ENCODE measurements at regions not wholly inside any gene's neighbourhood (a gene's known extent, or its start where the extent isn't known, plus 50 kb on each side); places are given as distances from the start of the nearest gene placed in this dataset.

DNA sequence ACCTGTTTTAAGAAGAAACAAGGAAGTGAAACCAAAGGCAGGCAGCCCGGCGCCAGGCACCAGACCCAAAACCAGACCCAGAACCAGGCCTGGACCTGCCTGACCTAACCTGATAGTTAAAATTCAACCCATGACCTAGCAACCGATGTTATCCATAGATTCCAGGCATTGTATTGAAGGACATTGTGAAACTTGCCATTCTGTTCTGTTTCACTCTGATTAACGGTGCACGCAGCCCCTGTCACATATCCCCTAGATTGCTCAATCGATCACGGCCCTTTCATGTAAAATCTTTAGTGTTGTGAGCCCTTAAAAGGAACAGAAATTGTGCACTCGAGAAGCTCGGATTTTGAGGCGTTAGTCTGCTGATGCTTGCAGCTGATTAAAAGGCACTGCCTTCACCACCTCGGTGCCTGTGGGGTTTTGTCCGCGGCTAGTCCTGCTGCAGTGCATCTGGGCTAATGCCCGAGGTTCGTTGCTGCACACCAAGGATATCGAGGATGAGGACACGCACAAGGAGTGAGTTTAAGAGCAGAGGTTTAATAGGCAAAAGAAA lies 262.5 kb upstream of the TMEM132C start:
- TF ChIP-seq, protein P1, sequence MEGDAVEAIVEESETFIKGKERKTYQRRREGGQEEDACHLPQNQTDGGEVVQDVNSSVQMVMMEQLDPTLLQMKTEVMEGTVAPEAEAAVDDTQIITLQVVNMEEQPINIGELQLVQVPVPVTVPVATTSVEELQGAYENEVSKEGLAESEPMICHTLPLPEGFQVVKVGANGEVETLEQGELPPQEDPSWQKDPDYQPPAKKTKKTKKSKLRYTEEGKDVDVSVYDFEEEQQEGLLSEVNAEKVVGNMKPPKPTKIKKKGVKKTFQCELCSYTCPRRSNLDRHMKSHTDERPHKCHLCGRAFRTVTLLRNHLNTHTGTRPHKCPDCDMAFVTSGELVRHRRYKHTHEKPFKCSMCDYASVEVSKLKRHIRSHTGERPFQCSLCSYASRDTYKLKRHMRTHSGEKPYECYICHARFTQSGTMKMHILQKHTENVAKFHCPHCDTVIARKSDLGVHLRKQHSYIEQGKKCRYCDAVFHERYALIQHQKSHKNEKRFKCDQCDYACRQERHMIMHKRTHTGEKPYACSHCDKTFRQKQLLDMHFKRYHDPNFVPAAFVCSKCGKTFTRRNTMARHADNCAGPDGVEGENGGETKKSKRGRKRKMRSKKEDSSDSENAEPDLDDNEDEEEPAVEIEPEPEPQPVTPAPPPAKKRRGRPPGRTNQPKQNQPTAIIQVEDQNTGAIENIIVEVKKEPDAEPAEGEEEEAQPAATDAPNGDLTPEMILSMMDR (IDR thresholded peaks at IDR 0.05 in 8 of 11, conservative IDR thresholded peaks at IDR 0.05 in 3 of 11), result no peak
- TF ChIP-seq POLR2AphosphoS5 (IDR thresholded peaks at IDR 0.05), result no peak
